ENCODE measurements at regions not wholly inside any gene's neighbourhood (a gene's known extent, or its start where the extent isn't known, plus 50 kb on each side); places are given as distances from the start of the nearest gene placed in this dataset.

- no peak for TF ChIP-seq CTCF (IDR thresholded peaks at IDR 0.05)
- TF ChIP-seq POLR2AphosphoS5 (IDR thresholded peaks at IDR 0.05; ENCODE audit: insufficient read depth in 1 of 2, low read depth in 1 of 2) = no peak
- no peak for TF ChIP-seq POLR2A (IDR thresholded peaks at IDR 0.05)
Observed at GRCh38 chr3:118607915-118608820, 426.5 kb downstream of the IGSF11 start.
